ENCODE measurements at regions not wholly inside any gene's neighbourhood (a gene's known extent, or its start where the extent isn't known, plus 50 kb on each side); places are given as distances from the start of the nearest gene placed in this dataset.

GRCh38 chr5:165000479-165001190 is 1495.2 kb downstream of the MAT2B start:
- H3K9me3 ChIP-seq (ENCODE audit: low read depth, low read length): no peaks in the 10 kb centered on the region
- H3K9ac ChIP-seq (ENCODE audit: insufficient read length): no peak overlapping the region
- no peak for TF ChIP-seq POLR2AphosphoS5 (IDR thresholded peaks at IDR 0.05; ENCODE audit: borderline replicate concordance, low read depth, low read length)
- TF ChIP-seq EZH2 (IDR thresholded peaks at IDR 0.05): no peak
- TF ChIP-seq FOXP2 (optimal IDR thresholded peaks at IDR 0.05; ENCODE audit: control extremely low read depth, extremely low read length, insufficient read depth): no peak
- H3K27ac ChIP-seq: no peak overlapping the region
- no peaks in the 10 kb centered on the region for H3K36me3 ChIP-seq (ENCODE audit: insufficient read depth, low read length)
- no peak for DNase-seq (ENCODE audit: low read depth, low spot score)
- no peak overlapping the region for H3K4me3 ChIP-seq

GRCh38 chr5:165003283-165003682 is 1497.9 kb downstream of the MAT2B start:
- Histone ChIP-seq H3K36me3 (ENCODE audit: insufficient read depth, low read length) (no peaks in the 10 kb centered on the region), H3K9ac (ENCODE audit: insufficient read length) (no peak overlapping the region), H3K27ac (no peak overlapping the region), H3K4me3 (no peak overlapping the region), H3K9me3 (ENCODE audit: low read depth, low read length) (no peaks in the 10 kb centered on the region)
- no peak for DNase-seq (ENCODE audit: low read depth, low spot score)
- TF ChIP-seq EZH2 (IDR thresholded peaks at IDR 0.05) (no peak), FOXP2 (optimal IDR thresholded peaks at IDR 0.05; ENCODE audit: control extremely low read depth, extremely low read length, insufficient read depth) (no peak), POLR2AphosphoS5 (IDR thresholded peaks at IDR 0.05; ENCODE audit: borderline replicate concordance, low read depth, low read length) (no peak)

- no peak for TF ChIP-seq POLR2AphosphoS5 (IDR thresholded peaks at IDR 0.05; ENCODE audit: borderline replicate concordance, low read depth, low read length)
- TF ChIP-seq FOXP2 (optimal IDR thresholded peaks at IDR 0.05; ENCODE audit: control extremely low read depth, extremely low read length, insufficient read depth): no peak
- no peak for TF ChIP-seq EZH2 (IDR thresholded peaks at IDR 0.05)
- no peak overlapping the region for H3K9ac ChIP-seq (ENCODE audit: insufficient read length)
- no peak overlapping the region for H3K27ac ChIP-seq
- DNase-seq (ENCODE audit: low read depth, low spot score): no peak
- no peaks in the 10 kb centered on the region for H3K36me3 ChIP-seq (ENCODE audit: insufficient read depth, low read length)
- no peaks in the 10 kb centered on the region for H3K9me3 ChIP-seq (ENCODE audit: low read depth, low read length)
- H3K4me3 ChIP-seq: no peak overlapping the region
These were observed 1498.8 kb downstream of the MAT2B start for GRCh38 chr5:165004175-165004574.

- Histone ChIP-seq H3K36me3 (ENCODE audit: insufficient read depth, low read length) (no peaks in the 10 kb centered on the region), H3K9ac (ENCODE audit: insufficient read length) (no peak overlapping the region), H3K4me3 (no peak overlapping the region), H3K9me3 (ENCODE audit: low read depth, low read length) (no peaks in the 10 kb centered on the region), H3K27ac (no peak overlapping the region)
- no peak for TF ChIP-seq FOXP2 (optimal IDR thresholded peaks at IDR 0.05; ENCODE audit: control extremely low read depth, extremely low read length, insufficient read depth)
- no peak for DNase-seq (ENCODE audit: low read depth, low spot score)
These were observed 1509.0 kb downstream of the MAT2B start for GRCh38 chr5:165014439-165014838.

DNA sequence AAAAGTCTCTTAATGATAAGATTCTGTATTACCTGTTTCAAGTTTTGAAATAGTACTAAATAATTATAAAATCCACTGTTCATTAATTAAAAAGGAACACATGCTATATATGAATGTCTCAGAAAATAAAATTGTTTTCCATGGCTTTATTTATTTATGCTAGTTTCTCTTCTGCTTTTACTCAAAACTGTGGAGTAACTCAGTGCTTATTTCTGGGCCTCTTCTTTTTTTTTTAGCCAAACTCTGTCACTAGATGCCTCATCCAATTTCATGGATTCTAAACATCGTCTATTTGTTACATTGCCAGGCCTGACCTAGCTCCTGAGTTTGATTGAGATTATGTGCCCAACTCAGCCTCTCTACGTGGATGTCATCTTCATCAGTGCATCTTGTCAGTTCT is 1509.7 kb downstream of the MAT2B start:
- Histone ChIP-seq H3K27ac (no peak overlapping the region), H3K36me3 (ENCODE audit: insufficient read depth, low read length) (no peaks in the 10 kb centered on the region), H3K9me3 (ENCODE audit: low read depth, low read length) (no peaks in the 10 kb centered on the region), H3K4me3 (no peak overlapping the region), H3K9ac (ENCODE audit: insufficient read length) (no peak overlapping the region)
- no peak for DNase-seq (ENCODE audit: low read depth, low spot score)
- no peak for TF ChIP-seq POLR2AphosphoS5 (IDR thresholded peaks at IDR 0.05; ENCODE audit: borderline replicate concordance, low read depth, low read length)
- no peak for TF ChIP-seq EZH2 (IDR thresholded peaks at IDR 0.05)
- no peak for TF ChIP-seq FOXP2 (optimal IDR thresholded peaks at IDR 0.05; ENCODE audit: control extremely low read depth, extremely low read length, insufficient read depth)

DNA sequence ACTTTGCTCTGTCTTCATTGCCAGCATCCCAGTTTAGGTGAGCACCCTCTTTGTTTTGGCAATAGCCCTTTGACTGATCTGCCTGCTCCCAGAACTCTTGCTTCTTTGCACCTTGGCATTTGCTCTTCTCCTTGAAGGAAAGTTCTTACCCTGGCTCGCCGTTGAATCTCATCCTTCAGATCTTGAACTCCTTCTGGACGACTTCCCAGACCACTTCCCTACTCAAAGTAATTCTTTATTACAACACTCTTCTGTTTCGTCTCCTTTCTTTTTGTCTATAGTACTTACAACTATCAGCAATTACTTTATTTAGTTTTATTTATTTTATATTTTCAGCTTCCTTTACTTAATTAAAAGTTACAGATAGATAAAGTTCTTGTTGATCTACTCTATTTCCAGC is 1510.1 kb downstream of the MAT2B start:
- no peak overlapping the region for H3K4me3 ChIP-seq
- DNase-seq (ENCODE audit: low read depth, low spot score): no peak
- no peaks in the 10 kb centered on the region for H3K36me3 ChIP-seq (ENCODE audit: insufficient read depth, low read length)
- no peaks in the 10 kb centered on the region for H3K9me3 ChIP-seq (ENCODE audit: low read depth, low read length)
- no peak overlapping the region for H3K27ac ChIP-seq
- TF ChIP-seq POLR2AphosphoS5 (IDR thresholded peaks at IDR 0.05; ENCODE audit: borderline replicate concordance, low read depth, low read length): no peak
- TF ChIP-seq EZH2 (IDR thresholded peaks at IDR 0.05): no peak
- no peak for TF ChIP-seq FOXP2 (optimal IDR thresholded peaks at IDR 0.05; ENCODE audit: control extremely low read depth, extremely low read length, insufficient read depth)
- no peak overlapping the region for H3K9ac ChIP-seq (ENCODE audit: insufficient read length)

GRCh38 chr5:165026971-165027370 is 1521.6 kb downstream of the MAT2B start:
- H3K9ac ChIP-seq (ENCODE audit: insufficient read length): no peak overlapping the region
- H3K36me3 ChIP-seq (ENCODE audit: insufficient read depth, low read length): no peaks in the 10 kb centered on the region
- DNase-seq (ENCODE audit: low read depth, low spot score): no peak
- H3K27ac ChIP-seq: no peak overlapping the region
- H3K4me3 ChIP-seq: no peak overlapping the region
- TF ChIP-seq FOXP2 (optimal IDR thresholded peaks at IDR 0.05; ENCODE audit: control extremely low read depth, extremely low read length, insufficient read depth) (no peak), EZH2 (IDR thresholded peaks at IDR 0.05) (no peak), POLR2AphosphoS5 (IDR thresholded peaks at IDR 0.05; ENCODE audit: borderline replicate concordance, low read depth, low read length) (no peak)
- H3K9me3 ChIP-seq (ENCODE audit: low read depth, low read length): no peaks in the 10 kb centered on the region

DNA sequence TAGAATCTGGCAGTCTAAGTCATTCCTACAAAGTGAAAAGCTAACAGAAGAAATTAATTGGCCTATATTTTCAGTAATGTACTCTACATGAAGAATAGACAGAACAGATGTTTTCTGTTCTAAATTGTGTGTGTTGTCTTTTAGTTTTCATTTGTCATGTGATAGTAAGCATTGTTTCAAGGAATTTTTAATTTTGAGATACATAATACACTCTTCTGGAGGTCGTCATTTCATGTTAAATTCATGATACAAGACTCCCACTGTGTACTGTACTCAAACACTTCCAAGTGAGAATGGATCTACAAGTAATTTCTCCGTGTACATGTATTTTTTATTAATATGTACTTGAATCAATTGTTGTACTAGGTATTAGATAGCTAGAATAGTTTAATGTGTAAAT is 1522.9 kb downstream of the MAT2B start:
- no peak for DNase-seq (ENCODE audit: low read depth, low spot score)
- Histone ChIP-seq H3K27ac (no peak overlapping the region), H3K9ac (ENCODE audit: insufficient read length) (no peak overlapping the region), H3K4me3 (no peak overlapping the region), H3K36me3 (ENCODE audit: insufficient read depth, low read length) (no peaks in the 10 kb centered on the region), H3K9me3 (ENCODE audit: low read depth, low read length) (no peaks in the 10 kb centered on the region)
- TF ChIP-seq EZH2 (IDR thresholded peaks at IDR 0.05): no peak
- TF ChIP-seq FOXP2 (optimal IDR thresholded peaks at IDR 0.05; ENCODE audit: control extremely low read depth, extremely low read length, insufficient read depth): no peak
- no peak for TF ChIP-seq POLR2AphosphoS5 (IDR thresholded peaks at IDR 0.05; ENCODE audit: borderline replicate concordance, low read depth, low read length)
